ENCODE measurements at regions not wholly inside any gene's neighbourhood (a gene's known extent, or its start where the extent isn't known, plus 50 kb on each side); places are given as distances from the start of the nearest gene placed in this dataset.

- no peak for DNase-seq (ENCODE audit: extremely low read depth in 1 of 2, low read depth in 1 of 2)
Observed at GRCh38 chr21:16169102-16169511, 439.3 kb downstream of the USP25 start.

GRCh38 chr21:16169779-16170178, 440.0 kb downstream of the USP25 start:
- no peak for DNase-seq (ENCODE audit: extremely low read depth in 1 of 2, low read depth in 1 of 2)

DNA sequence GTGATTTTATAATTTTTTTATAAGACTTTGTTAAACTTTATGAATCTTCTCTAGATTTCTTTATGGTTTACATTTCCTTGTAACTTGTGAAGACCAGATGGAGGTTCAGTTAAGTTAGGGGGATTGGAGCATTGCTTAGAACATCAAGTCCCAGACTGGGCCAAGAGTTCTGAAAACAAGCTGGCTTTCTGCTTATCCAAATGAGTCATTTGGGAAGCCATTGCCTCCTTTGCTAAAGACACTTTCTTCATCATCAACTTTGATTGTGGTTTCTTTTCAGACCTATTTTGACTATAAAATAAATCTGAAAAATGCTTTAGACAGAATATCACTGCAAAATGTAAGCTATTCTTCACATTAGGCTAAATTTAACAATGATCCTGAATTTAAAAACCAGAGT, 446.8 kb downstream of the USP25 start:
- no peak for DNase-seq (ENCODE audit: extremely low read depth in 1 of 2, low read depth in 1 of 2)

DNA sequence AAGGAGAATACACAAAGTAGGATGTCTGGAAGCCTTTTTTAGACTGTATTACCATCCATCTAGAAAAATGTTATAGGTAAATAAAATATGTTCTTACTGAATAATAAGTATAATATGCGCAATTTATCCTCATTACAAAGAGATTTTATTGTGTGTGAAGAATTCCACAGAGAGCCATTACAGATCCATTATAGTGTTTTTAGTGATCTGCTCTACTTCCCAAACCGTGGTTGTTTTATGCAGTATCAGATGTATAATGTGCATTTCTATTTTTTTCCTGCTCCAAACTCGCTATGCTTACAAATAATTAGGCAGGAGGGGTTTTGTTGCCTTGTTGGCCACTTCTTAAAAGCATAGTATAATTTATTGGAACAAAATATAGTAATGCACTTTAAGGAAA, 447.8 kb downstream of the USP25 start:
- no peak for DNase-seq (ENCODE audit: extremely low read depth in 1 of 2, low read depth in 1 of 2)

DNA sequence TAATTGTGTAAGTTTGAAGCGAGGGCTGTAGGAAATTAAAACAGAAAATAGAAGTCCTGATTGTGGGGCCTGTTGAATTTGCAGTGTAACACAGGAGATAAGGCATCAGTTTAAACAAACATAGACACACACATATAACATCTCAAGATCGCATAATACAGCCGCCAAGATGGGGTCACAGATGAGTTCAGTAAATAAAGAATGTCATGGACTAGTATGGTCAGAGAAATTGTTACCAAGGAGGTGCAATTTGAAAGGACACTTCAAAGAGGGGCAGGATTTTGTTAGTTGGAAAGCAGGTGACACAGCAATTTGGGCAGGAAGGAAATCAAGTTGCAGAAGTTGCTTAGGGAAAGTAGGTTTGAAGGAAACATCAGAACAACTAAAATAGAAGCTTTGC, 450.0 kb downstream of the USP25 start:
- DNase-seq (ENCODE audit: extremely low read depth in 1 of 2, low read depth in 1 of 2), result no peak

DNA sequence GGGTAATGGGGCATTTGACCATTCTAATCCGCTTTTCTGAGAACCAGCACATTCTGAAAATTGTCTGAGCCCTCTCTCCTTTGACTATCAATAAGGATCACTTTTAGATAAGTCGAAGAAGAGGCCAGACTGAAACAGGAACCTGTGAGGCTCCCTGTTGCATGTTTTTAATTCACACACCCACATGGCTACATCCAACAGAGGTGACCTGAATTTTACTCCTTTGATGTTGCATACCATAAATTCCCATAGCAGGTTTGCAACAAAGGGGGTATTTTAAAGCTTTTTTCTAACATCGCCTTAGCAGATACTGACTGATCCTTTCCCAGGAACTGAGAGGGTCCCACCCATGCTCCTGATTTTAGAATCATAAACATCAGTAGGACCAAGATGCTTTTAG, 450.8 kb downstream of the USP25 start:
- no peak for DNase-seq (ENCODE audit: extremely low read depth in 1 of 2, low read depth in 1 of 2)

DNA sequence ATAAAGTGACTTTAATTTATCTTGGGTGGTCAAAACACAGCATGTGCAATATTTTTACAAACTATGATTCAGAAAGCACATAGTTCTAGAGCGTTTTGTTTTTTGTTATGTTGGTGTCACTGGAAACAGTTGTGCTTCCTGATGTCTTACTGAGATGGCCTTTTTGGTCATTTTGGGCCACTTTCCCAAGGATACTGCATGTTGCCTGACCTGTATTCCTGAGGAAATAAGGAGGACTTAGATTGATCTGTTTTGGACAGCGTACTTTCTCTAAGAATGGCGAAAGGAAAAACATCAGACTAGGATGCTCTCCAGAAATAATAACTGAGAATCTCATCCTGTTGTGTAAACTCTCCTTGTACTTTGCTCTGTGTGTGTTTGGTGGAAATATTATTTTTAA, 451.2 kb downstream of the USP25 start:
- DNase-seq (ENCODE audit: extremely low read depth in 1 of 2, low read depth in 1 of 2), result no peak

DNA sequence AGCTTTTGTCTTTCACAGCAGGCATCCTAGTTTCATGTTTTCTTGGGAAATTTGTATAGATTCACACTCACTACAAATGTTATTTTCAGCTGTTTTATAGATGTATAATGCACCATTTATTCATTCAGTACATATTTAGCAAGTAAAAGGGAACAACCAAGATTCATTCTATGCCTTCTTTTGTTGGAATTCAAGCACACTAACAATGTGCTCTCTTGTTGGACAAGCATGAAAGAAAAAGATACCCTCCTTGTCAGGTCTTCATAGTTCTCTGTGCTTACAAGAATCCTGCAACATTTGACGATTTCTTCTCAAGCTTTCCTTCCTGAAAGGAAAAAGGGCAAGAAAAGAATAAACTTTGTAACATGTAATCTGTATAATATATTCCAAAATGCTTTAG, 456.0 kb downstream of the USP25 start:
- no peak for DNase-seq (ENCODE audit: extremely low read depth in 1 of 2, low read depth in 1 of 2)

GRCh38 chr21:16186742-16187141, 457.0 kb downstream of the USP25 start:
- no peak for DNase-seq (ENCODE audit: extremely low read depth in 1 of 2, low read depth in 1 of 2)

- DNase-seq (ENCODE audit: extremely low read depth in 1 of 2, low read depth in 1 of 2), result no peak
Observed at GRCh38 chr21:16187603-16188301, 458.0 kb downstream of the USP25 start.

DNA sequence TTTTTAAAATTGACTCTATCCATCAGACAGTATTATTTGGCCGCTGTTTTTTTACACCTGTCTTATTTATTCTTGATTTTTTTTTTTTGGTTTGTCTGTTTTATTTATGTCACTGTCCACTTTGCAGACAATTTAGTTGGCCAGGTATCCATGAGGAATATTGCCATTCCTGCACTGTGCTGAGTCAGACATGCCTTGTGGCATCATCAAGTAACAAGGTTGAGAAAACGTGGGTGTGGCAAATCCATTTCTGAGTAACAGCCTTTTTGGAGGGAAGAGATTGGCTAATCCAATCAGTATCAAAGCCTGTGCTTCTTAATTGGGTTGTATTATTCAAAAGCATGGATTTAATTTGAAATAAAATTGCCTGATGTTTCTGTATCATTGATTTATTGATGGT, 463.1 kb downstream of the USP25 start:
- no peak for DNase-seq (ENCODE audit: extremely low read depth in 1 of 2, low read depth in 1 of 2)

DNA sequence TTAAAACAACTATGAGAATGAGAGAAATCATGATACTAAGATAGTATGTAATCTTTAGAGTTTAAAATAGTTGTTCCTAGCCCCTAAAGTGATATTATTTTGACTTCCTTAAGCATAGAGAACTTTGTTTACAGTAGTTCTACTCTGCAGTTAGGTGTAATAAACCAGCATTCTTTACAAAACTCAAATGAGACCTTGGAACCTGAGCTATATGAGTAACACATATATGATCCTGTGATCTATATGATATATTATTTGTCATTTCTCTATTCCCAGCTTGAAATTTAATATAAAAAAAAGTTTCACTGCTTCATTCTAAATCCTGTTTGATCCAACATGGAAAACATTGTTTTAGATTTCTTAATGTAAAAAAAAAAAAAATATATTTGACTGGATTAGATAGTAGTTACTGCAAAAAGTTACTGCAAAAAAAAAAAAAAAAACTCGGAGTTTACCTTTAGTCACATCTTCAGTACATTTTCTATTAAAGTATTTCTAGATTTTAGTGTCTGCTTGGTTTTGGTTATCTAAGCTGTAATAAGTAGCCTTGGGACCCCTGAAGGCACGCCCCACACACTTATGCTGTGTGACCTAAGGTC, 463.8 kb downstream of the USP25 start:
- no peak for DNase-seq (ENCODE audit: extremely low read depth in 1 of 2, low read depth in 1 of 2)

DNA sequence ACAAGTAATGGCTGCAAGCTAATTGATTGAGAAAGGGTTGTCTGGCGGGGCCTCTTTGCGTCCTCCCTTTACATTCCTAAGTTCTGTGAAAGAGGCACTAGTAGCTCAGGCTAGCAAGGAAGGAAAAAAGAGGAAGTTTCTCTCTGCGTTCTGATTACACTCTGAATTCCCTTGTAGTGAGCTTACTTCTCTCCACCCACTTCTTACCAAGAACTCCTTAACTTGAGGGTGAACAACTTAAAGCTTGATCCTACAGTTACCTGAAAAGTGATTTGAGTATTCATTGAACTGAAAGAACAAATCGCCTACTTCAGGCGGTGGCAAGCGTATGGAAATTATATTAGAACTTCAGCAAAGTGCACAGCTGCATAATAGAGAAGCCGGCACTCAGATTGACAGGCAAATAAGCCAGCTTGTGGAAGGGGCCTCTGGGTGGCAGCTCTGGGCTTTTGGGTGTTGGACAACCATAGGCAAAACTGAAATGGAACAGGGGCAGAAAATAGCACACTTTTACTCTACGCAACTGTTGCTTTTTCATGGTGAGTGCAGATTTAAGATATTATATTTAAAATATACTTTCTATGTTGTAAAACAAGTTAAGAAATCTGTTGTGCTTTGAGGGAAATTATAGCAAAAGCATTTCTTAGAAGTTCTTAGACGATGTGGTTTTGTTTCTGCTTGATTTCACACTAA, 464.5 kb downstream of the USP25 start:
- no peak for DNase-seq (ENCODE audit: extremely low read depth in 1 of 2, low read depth in 1 of 2)

- no peak for DNase-seq (ENCODE audit: extremely low read depth in 1 of 2, low read depth in 1 of 2)
Observed at GRCh38 chr21:16194788-16195537, 465.2 kb downstream of the USP25 start.

DNA sequence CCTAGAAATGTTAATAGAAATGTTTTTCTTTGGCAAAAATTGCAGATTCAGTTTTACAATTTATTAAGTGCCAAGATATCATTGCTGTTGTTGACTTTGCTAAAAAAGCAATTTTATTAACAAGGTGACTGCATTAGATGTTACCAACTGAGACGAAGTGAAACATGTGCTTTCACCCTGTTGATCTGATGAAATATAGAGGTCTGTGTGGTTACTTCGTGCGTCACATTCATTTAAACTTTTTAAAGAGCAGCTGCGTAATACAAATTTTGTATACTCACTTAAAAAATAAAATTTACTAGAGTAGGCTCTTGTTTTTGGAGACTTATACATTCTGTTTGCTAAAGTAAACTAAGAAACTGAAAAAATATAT, 465.7 kb downstream of the USP25 start:
- no peak for DNase-seq (ENCODE audit: extremely low read depth in 1 of 2, low read depth in 1 of 2)

- DNase-seq (ENCODE audit: extremely low read depth in 1 of 2, low read depth in 1 of 2), result no peak
Observed at GRCh38 chr21:16196001-16196400, 466.2 kb downstream of the USP25 start.

GRCh38 chr21:16198546-16198945, 468.8 kb downstream of the USP25 start:
- no peak for DNase-seq (ENCODE audit: extremely low read depth in 1 of 2, low read depth in 1 of 2)

DNA sequence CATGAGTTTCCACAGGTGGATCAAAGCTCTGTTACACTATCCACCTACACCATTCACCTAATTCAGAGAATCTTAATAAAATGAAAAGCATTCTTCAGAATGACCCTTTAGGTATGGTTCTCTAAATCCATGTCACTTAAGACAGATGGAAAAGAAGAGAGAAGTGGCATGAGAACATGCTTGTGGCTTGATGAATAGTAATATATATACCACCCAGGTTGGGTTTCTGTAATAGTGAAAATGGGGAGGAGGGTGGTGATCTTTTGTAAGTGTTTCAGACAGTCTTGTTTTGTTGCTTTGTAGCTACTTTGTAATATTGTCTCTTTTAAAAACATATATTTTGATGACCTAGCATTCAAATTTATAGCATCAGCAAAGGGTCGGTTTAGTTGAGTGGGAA, 469.8 kb downstream of the USP25 start:
- no peak for DNase-seq (ENCODE audit: extremely low read depth in 1 of 2, low read depth in 1 of 2)

GRCh38 chr21:16201718-16202117, 471.9 kb downstream of the USP25 start:
- no peak for DNase-seq (ENCODE audit: extremely low read depth in 1 of 2, low read depth in 1 of 2)

DNA sequence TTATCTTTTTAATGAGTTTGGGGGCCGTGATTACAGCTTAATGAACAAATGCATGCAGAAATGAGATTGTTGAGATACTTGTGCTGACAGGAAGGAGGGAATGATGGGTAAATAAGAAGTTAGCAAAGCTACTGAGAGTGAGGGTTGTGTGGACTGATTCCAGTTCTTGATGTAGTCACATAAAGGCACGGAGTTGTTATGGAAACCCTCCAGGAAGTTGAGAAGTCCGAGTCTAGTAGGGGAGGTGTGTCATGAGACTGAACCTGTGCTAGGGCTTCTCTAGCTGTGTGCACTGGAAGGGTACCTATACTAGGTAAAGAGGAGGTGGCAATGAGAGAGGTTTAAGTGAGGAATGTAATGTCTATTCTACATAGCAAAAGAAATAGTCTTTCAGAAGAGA, 475.7 kb downstream of the USP25 start:
- no peak for DNase-seq (ENCODE audit: extremely low read depth in 1 of 2, low read depth in 1 of 2)

Measured in stimulated activated CD8-positive, alpha-beta memory T cell treated with anti-CD3 and anti-CD28 coated beads, Interleukin-7, amount 100 ng/mL, for 48 hours (primary cell).